ENCODE measurements at regions not wholly inside any gene's neighbourhood (a gene's known extent, or its start where the extent isn't known, plus 50 kb on each side); places are given as distances from the start of the nearest gene placed in this dataset.

DNA sequence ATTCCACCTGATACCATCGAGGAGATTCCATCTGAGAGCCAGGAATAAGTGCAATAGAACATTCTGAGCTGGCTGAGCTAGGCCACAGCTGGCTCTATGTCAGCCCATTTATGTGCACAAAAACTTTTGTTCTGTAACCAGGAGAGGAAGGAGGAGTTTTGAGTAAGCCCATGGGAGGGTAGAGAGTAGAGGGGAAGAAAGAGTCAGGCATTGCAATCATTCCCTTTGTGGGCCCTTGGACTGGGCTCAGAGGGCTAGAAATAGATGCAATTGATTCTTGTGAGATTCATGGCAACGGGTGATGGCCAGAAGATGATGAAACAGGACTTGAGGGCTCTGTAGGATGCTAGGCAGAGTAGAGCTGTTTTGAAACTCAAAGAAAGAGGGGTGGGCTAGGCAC is 104.6 kb upstream of the KIF5B start:
- DNase-seq (ENCODE audit: low read depth in 2 of 2) = no peak
- H3K79me2 ChIP-seq (ENCODE audit: control insufficient read depth, insufficient read depth, low read length) = no peaks in the 10 kb centered on the region

GRCh38 chr10:32159264-32159663 is 103.0 kb upstream of the KIF5B start:
- H3K4me1 ChIP-seq (ENCODE audit: control insufficient read depth, extremely low read depth, insufficient read depth, low read length) = peaks cover 4% of the 10 kb centered on the region
- no peaks in the 10 kb centered on the region for H4K20me1 ChIP-seq (ENCODE audit: control insufficient read depth, extremely low read depth, insufficient read depth, low read length)
- no peaks in the 10 kb centered on the region for H3K27me3 ChIP-seq (ENCODE audit: control insufficient read depth, insufficient read depth, low read length)
- no peak overlapping the region for H3K27ac ChIP-seq (ENCODE audit: insufficient read depth, low read length)
- H3K79me2 ChIP-seq (ENCODE audit: control insufficient read depth, insufficient read depth, low read length) = no peaks in the 10 kb centered on the region
- DNase-seq (ENCODE audit: low read depth in 2 of 2) = no peak
- no peak overlapping the region for H3K9ac ChIP-seq (ENCODE audit: insufficient read depth, low read length)
- TF ChIP-seq, protein P1, sequence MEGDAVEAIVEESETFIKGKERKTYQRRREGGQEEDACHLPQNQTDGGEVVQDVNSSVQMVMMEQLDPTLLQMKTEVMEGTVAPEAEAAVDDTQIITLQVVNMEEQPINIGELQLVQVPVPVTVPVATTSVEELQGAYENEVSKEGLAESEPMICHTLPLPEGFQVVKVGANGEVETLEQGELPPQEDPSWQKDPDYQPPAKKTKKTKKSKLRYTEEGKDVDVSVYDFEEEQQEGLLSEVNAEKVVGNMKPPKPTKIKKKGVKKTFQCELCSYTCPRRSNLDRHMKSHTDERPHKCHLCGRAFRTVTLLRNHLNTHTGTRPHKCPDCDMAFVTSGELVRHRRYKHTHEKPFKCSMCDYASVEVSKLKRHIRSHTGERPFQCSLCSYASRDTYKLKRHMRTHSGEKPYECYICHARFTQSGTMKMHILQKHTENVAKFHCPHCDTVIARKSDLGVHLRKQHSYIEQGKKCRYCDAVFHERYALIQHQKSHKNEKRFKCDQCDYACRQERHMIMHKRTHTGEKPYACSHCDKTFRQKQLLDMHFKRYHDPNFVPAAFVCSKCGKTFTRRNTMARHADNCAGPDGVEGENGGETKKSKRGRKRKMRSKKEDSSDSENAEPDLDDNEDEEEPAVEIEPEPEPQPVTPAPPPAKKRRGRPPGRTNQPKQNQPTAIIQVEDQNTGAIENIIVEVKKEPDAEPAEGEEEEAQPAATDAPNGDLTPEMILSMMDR (conservative IDR thresholded peaks at IDR 0.05 in 1 of 2, IDR thresholded peaks at IDR 0.05 in 1 of 2; ENCODE audit: low read depth in 1 of 2, low read length in 2 of 2) = no peak
- no peak for TF ChIP-seq EZH2 (IDR thresholded peaks at IDR 0.05; ENCODE audit: low read length, missing control alignments)
- no peaks in the 10 kb centered on the region for H3K9me3 ChIP-seq (ENCODE audit: control insufficient read depth, insufficient read depth, low read depth, low read length)
- no peak overlapping the region for H3K4me3 ChIP-seq (replicated peaks in 1 of 4; ENCODE audit: control extremely low read depth in 1 of 4, insufficient read depth in 1 of 4, low read depth in 3 of 4, low read length in 4 of 4)
- no peak overlapping the region for H3K4me2 ChIP-seq (ENCODE audit: extremely low read depth, insufficient read depth, low read length)
- no peaks in the 10 kb centered on the region for H3K36me3 ChIP-seq (ENCODE audit: control insufficient read depth, insufficient read depth, low read length)
- no peak overlapping the region for H2AFZ ChIP-seq (ENCODE audit: low read length)

More for the DNA sequence above, 104.6 kb upstream of the KIF5B start:
- Histone ChIP-seq H3K4me2 (ENCODE audit: extremely low read depth, insufficient read depth, low read length) (no peak overlapping the region), H4K20me1 (ENCODE audit: control insufficient read depth, extremely low read depth, insufficient read depth, low read length) (no peaks in the 10 kb centered on the region), H3K9ac (ENCODE audit: insufficient read depth, low read length) (no peak overlapping the region), H3K27ac (ENCODE audit: insufficient read depth, low read length) (no peak overlapping the region), H3K4me1 (ENCODE audit: control insufficient read depth, extremely low read depth, insufficient read depth, low read length) (peaks cover 4% of the 10 kb centered on the region), H3K36me3 (ENCODE audit: control insufficient read depth, insufficient read depth, low read length) (no peaks in the 10 kb centered on the region), H3K9me3 (ENCODE audit: control insufficient read depth, insufficient read depth, low read depth, low read length) (no peaks in the 10 kb centered on the region), H2AFZ (ENCODE audit: low read length) (no peak overlapping the region), H3K27me3 (ENCODE audit: control insufficient read depth, insufficient read depth, low read length) (no peaks in the 10 kb centered on the region), H3K4me3 (replicated peaks in 1 of 4; ENCODE audit: control extremely low read depth in 1 of 4, insufficient read depth in 1 of 4, low read depth in 3 of 4, low read length in 4 of 4) (no peak overlapping the region)
- no peak for TF ChIP-seq EZH2 (IDR thresholded peaks at IDR 0.05; ENCODE audit: low read length, missing control alignments)
- TF ChIP-seq, protein P1 (conservative IDR thresholded peaks at IDR 0.05 in 1 of 2, IDR thresholded peaks at IDR 0.05 in 1 of 2; ENCODE audit: low read depth in 1 of 2, low read length in 2 of 2) = no peak

DNA sequence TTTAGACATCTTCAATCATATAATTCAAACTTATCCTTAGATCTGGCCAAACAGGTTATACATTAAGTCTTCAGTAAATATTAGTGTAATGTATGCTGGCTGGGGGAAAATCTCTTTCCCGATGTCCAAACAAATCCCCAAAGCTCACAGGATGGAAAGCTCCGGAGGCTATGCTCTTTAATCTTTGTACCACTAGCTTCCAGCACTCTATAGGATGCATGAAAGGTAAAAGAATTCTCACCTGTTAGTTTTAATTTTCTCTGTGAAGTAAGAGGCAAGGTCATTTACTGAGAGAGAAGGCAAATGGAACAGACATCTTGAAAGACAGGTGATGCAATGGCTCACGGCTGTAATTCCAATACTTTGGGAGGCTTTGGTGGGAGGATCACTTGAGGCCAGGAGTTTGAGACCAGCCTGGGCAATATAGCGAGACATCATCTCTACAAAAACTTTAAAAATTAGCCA is 99.8 kb upstream of the KIF5B start:
- Histone ChIP-seq H3K27me3 (ENCODE audit: control insufficient read depth, insufficient read depth, low read length) (no peaks in the 10 kb centered on the region), H3K4me2 (ENCODE audit: extremely low read depth, insufficient read depth, low read length) (no peak overlapping the region), H2AFZ (ENCODE audit: low read length) (no peak overlapping the region), H4K20me1 (ENCODE audit: control insufficient read depth, extremely low read depth, insufficient read depth, low read length) (no peaks in the 10 kb centered on the region), H3K79me2 (ENCODE audit: control insufficient read depth, insufficient read depth, low read length) (no peaks in the 10 kb centered on the region), H3K4me3 (replicated peaks in 1 of 4; ENCODE audit: control extremely low read depth in 1 of 4, insufficient read depth in 1 of 4, low read depth in 3 of 4, low read length in 4 of 4) (no peak overlapping the region), H3K9me3 (ENCODE audit: control insufficient read depth, insufficient read depth, low read depth, low read length) (no peaks in the 10 kb centered on the region), H3K27ac (ENCODE audit: insufficient read depth, low read length) (no peak overlapping the region), H3K9ac (ENCODE audit: insufficient read depth, low read length) (no peak overlapping the region), H3K4me1 (ENCODE audit: control insufficient read depth, extremely low read depth, insufficient read depth, low read length) (no peaks in the 10 kb centered on the region), H3K36me3 (ENCODE audit: control insufficient read depth, insufficient read depth, low read length) (no peaks in the 10 kb centered on the region)
- TF ChIP-seq EZH2 (IDR thresholded peaks at IDR 0.05; ENCODE audit: low read length, missing control alignments) = no peak
- TF ChIP-seq, protein P1 (conservative IDR thresholded peaks at IDR 0.05 in 1 of 2, IDR thresholded peaks at IDR 0.05 in 1 of 2; ENCODE audit: low read depth in 1 of 2, low read length in 2 of 2) = no peak
- DNase-seq (ENCODE audit: low read depth in 2 of 2) = no peak
